ENCODE measurements at regions not wholly inside any gene's neighbourhood (a gene's known extent, or its start where the extent isn't known, plus 50 kb on each side); places are given as distances from the start of the nearest gene placed in this dataset.

GRCh38 chr2:76381624-76382023, 670.9 kb upstream of the GCFC2 start:
- intact Hi-C loops (cut with DNase I), result no loop called here
- ATAC-seq, result no peak
- DNase-seq (ENCODE audit: missing footprints), result no peak

DNA sequence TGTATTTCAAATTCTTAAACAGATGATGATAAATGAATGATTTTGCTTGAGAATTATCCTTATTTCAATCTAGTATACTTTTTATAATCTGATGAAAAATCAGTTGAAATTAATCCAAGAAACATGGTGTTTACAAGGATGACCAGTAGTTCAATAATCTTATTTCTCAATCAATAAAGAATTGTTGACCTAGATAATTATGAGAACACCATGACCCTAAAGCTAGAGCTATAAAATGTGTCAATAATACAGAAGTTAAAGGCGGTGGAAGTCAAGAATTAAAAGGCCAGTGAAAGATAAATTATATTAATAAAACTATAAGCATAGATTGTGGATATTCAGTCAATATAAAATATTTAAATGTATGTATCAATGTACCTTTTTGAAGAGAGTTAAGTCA, 667.4 kb upstream of the GCFC2 start:
- DNase-seq (ENCODE audit: missing footprints), result no peak
- ATAC-seq, result no peak
- intact Hi-C loops (cut with DNase I), result no loop called here

- ATAC-seq, result no peak
- intact Hi-C loops (cut with DNase I), result no loop called here
- no peak for DNase-seq (ENCODE audit: missing footprints)
Observed at GRCh38 chr2:76341439-76341838, 630.7 kb upstream of the GCFC2 start.

- intact Hi-C loops (cut with DNase I), result no loop called here
- ATAC-seq (no peak), DNase-seq (ENCODE audit: missing footprints) (no peak)
Observed at GRCh38 chr2:76332871-76333270, 622.2 kb upstream of the GCFC2 start.

GRCh38 chr2:76330865-76331264, 620.1 kb upstream of the GCFC2 start:
- no peak for DNase-seq (ENCODE audit: missing footprints)
- ATAC-seq, result no peak
- intact Hi-C loops (cut with DNase I), result no loop called here

GRCh38 chr2:76326636-76327035, 615.9 kb upstream of the GCFC2 start:
- intact Hi-C loops (cut with DNase I), result no loop called here
- ATAC-seq, result no peak
- DNase-seq (ENCODE audit: missing footprints), result no peak

DNA sequence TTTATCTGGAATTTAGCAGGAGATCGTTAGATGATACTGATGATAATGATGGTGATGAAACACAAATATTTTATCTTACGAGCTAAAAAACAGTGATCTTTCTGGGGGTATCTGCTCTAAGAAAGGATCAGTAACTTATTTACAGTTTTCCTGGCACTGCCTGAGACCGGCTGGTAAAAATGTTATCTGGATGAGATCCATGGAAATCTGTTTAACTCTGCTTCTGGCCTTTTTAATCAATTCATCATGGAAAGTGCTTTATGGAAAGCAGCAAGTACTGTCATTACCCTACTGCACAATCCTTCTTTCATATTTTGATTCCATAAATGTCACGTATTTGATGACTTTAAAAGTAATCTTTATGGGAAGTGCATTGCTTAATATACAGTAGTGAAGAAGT, 612.7 kb upstream of the GCFC2 start:
- intact Hi-C loops (cut with DNase I), result no loop called here
- no peak for DNase-seq (ENCODE audit: missing footprints)
- ATAC-seq, result no peak

DNA sequence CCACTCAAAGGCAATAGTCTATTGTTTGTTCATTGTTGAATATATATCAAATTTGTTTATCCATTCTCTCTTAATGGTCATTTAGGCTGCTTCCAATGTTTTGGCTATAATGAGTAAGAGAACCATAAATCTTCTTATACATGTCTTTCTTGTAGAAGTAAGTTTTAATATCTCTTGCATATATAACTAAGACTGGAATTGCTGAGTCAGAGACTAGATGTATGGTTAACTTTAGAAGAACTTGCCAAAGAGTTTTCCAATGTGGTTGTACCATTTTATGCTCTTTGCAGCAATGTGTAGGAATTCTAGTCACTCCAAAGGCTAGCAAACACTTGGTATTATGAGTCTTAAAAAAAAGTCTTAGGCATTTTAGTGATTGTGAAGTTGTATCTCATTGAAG, 610.0 kb upstream of the GCFC2 start:
- intact Hi-C loops (cut with DNase I), result no loop called here
- ATAC-seq (no peak), DNase-seq (ENCODE audit: missing footprints) (no peak)

DNA sequence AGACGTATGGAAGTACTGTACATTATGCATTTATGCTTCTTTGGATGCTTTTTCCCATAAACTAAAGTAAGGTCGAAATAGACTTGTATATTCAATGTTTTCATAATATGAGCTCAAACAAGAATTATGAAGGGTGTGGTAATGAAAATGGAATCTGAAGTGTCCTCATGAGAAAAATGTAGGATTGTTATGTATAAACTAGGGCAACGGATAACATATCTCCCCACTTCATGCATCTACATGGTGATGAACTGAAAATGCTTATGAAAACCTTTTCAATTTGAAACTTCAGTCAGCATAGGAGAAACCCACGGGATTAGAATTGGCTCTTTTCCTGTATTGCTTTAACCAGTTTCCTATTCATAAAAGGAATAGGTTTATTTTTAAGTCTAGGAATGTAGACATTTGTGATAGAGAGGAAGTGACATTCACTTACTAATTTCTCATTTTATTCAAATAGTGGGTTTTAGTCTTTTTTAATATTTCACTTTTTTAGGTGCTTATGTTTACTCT, 608.2 kb upstream of the GCFC2 start:
- DNase-seq (ENCODE audit: missing footprints) (no peak), ATAC-seq (no peak)
- intact Hi-C loops (cut with DNase I), result no loop called here

DNA sequence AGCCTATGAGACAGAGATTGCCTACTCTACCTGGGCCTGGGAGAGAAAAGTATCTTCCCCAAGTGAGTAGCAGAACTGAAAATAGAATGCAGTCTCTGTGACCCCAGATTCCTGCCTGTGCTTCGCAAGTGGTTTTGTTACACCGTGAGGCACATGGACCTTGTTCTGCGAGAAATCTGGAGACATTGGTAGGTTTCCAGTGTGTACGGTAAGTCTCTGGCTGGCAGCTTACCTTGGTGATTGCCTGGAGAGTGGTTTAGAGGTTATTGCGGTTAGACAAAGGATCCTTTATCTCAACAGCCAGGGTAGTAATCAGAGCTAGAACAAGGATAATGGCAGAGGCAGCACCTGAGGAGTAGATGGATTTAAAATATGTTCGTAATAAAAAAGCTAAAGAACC, 606.0 kb upstream of the GCFC2 start:
- intact Hi-C loops (cut with DNase I), result no loop called here
- DNase-seq (ENCODE audit: missing footprints), result no peak
- ATAC-seq, result no peak

- ATAC-seq (no peak), DNase-seq (ENCODE audit: missing footprints) (no peak)
- intact Hi-C loops (cut with DNase I), result no loop called here
Observed at GRCh38 chr2:76314271-76315020, 603.7 kb upstream of the GCFC2 start.

DNA sequence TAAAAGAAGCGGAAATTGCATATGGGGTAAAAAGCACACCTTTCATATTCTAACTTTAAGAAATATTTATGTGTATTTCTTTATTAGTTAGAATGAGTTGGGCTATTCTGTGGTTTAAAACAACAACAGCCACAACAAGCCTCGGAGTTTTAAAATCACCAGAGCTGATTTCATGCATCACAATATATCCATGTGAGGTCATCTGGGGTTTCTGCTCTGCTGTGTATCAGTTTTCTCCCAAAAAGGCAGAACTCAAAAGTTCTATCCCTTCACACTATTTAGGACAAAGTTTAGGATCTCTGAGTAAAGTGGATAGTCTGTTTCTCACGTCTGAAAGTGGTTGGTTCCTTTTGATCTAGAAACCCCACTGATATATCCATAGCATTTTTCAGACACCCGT, 601.5 kb upstream of the GCFC2 start:
- DNase-seq (ENCODE audit: missing footprints) (no peak), ATAC-seq (no peak)
- intact Hi-C loops (cut with DNase I), result no loop called here

DNA sequence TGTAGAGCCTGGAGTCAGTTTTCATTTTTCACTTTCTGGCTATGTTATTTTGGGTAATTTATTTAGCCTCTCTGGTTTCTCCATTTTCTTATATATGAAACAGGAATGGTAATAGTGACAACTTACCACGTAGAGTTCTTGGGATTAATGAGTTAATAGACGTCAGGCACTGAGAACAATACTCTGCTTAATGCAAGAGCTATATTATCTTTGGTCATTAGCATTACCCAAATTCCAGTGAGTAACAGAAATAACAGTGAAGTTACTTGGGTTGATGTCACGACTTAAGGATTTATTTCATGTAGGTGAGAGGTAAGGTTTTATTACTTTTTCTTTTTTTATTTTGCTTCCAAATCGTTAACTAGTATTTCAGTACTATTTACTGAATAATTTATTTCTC, 601.0 kb upstream of the GCFC2 start:
- ATAC-seq, result no peak
- intact Hi-C loops (cut with DNase I), result no loop called here
- DNase-seq (ENCODE audit: missing footprints), result no peak

DNA sequence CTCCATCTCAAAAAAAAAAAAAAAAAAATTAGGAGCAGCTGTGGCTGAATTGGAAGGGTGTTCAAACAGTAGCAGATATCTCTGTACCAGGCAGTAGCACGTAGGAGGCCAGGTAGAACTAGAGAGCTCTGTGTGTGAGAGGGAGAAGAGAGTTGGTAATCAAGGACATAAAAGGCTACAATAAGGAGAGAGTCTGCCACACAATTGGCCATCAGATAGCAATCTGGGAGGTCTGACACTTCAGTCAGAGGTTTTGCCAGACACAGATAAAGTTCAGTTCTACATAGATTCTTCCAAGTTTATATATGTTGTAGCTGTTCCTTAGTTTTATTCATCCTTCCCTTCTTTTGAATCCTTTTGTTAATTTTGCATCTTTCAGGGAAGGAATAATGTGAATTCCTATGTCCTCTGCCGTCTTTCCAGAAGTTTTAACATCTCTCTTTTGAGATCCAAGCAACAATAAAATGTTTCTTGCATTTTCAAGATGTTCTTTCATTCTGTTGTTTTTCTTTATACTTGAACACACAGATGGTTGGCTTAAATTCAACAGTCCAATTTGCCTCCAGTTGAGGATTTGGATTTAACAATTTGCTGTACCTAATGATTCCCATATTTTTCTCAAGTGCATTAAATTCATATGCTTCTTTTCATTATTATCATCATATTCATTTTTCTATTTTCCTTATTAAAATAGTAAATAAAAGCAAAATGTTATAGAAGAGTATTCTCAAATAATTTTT, 600.3 kb upstream of the GCFC2 start:
- intact Hi-C loops (cut with DNase I), result no loop called here

GRCh38 chr2:76307495-76307894, 596.8 kb upstream of the GCFC2 start:
- DNase-seq (ENCODE audit: missing footprints) (no peak), ATAC-seq (no peak)
- intact Hi-C loops (cut with DNase I), result no loop called here

More for the DNA sequence above, 600.3 kb upstream of the GCFC2 start:
- DNase-seq (ENCODE audit: missing footprints) (no peak), ATAC-seq (no peak)

DNA sequence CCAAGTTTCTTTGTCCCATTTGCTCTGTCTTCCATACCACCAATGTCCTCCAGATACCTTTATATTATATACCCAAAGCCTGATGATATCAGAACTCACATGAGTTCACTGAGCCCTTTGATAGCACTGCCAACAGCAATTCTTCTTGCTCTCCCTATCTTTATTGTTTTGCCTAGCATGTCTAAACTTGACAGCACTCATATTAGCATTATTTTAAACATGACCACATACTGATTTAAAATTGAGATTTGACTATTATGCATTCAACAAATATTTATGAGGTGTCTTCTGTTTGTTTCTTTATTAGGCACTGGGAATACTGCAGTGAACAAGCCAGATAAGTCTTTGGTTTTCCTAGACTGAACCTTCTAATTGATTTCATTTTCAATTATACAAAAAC, 587.3 kb upstream of the GCFC2 start:
- DNase-seq (ENCODE audit: missing footprints) (no peak), ATAC-seq (no peak)
- intact Hi-C loops (cut with DNase I), result no loop called here

DNA sequence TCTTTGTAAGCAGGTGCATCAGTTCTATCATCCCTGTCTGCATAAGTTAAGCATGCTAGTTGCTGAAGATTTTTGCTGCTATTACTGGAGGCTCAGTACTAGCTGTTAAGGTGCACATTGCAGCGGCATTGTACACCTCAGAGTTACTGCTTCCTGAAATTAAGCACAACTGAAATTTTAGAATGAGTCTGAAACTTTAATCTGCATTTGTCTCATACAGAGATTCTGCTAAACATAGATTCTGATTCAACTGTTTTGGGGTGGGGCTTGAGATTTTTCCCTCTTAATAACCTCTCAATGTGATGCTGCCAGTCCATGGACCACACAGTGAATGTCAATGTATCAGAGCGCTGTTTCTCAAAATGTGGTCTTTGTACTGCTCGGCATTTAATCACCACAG, 585.7 kb upstream of the GCFC2 start:
- DNase-seq (ENCODE audit: missing footprints) (no peak), ATAC-seq (no peak)
- intact Hi-C loops (cut with DNase I), result no loop called here

- ATAC-seq (no peak), DNase-seq (ENCODE audit: missing footprints) (no peak)
- intact Hi-C loops (cut with DNase I), result no loop called here
Observed at GRCh38 chr2:76295762-76296161, 585.0 kb upstream of the GCFC2 start.

GRCh38 chr2:76288598-76288997, 577.9 kb upstream of the GCFC2 start:
- DNase-seq (ENCODE audit: missing footprints), result no peak
- intact Hi-C loops (cut with DNase I), result no loop called here
- ATAC-seq, result no peak

DNA sequence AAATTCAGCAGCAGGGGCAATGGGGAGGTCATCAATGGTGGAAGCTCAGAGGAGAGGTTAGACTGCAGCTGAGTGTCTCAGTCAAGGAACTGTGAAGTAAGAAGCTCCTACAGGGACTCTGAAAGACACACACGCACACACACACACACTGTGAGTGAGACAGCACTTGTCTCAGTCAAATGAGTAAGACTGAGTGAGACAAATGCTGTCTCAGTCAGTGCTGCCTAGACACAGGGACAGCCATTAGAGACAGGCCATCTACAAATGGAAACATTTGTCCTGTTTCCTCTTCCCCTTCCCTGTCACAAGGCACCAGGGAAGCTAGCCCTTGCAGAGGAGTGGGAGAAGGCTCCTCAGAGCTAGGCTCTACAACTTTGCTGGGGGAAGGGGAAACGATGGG, 577.4 kb upstream of the GCFC2 start:
- intact Hi-C loops (cut with DNase I), result no loop called here
- DNase-seq (ENCODE audit: missing footprints) (no peak), ATAC-seq (no peak)

All from Right ventricle myocardium inferior (tissue), 1 donor.